Suprapubic skin (tissue), 3 donors: ENCODE measurements at regions not wholly inside any gene's neighbourhood (a gene's known extent, or its start where the extent isn't known, plus 50 kb on each side); places are given as distances from the start of the nearest gene placed in this dataset.

Experiments
- EP300 ChIP-seq: sonication (generic); formaldehyde crosslinking; IDR thresholded peaks from one replicate; pipeline ENCODE4 v1.6.1; 2017; ENCODE audit warnings: antibody characterized with exemption
- TF ChIP-seq, protein P1 (sequence below), 2 donors: fragments of 200-600 bp in 1 of 2; fragments of 450-650 bp in 1 of 2; sonication (generic) in 1 of 2; IDR thresholded peaks; one replicate each; pipeline ENCODE4 v1.5.1; 2016 to 2019; ENCODE audit warnings: antibody characterized with exemption in 2 of 2, mild to moderate bottlenecking in 1 of 2, moderate library complexity in 1 of 2

DNA sequence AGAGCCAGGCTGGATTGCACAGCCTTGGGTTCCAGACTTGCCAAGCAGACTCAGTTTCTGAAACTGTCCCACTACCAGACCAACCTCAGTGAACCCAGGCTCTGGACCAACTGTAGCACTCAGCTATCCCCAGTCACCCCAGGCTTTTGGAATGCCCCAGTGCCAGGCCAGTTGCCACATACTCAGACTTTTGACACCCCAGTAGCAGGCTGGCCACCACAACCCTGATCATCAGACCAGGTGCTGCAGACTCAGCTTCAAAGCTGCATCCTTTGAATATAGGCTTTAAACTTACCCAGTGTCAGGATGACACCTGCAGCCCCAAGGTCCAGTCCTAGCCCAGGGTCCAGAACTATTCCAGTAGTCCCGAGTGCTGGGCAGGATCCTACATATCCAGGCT, 1389.9 kb downstream of the ARAP2 start:
- TF ChIP-seq, protein P1, sequence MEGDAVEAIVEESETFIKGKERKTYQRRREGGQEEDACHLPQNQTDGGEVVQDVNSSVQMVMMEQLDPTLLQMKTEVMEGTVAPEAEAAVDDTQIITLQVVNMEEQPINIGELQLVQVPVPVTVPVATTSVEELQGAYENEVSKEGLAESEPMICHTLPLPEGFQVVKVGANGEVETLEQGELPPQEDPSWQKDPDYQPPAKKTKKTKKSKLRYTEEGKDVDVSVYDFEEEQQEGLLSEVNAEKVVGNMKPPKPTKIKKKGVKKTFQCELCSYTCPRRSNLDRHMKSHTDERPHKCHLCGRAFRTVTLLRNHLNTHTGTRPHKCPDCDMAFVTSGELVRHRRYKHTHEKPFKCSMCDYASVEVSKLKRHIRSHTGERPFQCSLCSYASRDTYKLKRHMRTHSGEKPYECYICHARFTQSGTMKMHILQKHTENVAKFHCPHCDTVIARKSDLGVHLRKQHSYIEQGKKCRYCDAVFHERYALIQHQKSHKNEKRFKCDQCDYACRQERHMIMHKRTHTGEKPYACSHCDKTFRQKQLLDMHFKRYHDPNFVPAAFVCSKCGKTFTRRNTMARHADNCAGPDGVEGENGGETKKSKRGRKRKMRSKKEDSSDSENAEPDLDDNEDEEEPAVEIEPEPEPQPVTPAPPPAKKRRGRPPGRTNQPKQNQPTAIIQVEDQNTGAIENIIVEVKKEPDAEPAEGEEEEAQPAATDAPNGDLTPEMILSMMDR (IDR thresholded peaks at IDR 0.05) = no peak
- TF ChIP-seq EP300 = no peak
